Type B pancreatic cell (in vitro differentiated cells): ENCODE measurements at regions not wholly inside any gene's neighbourhood (a gene's known extent, or its start where the extent isn't known, plus 50 kb on each side); places are given as distances from the start of the nearest gene placed in this dataset.
"Not testable (repeated sequence)": the region's sequence is repeated elsewhere in the genome, so short reads cannot be mapped to it uniquely, and the experiment has no call there.

Experiments used
- DNase-seq: peaks from one replicate; pipeline ENCODE4 v3.0.0; 2021; ENCODE audit warnings: mixed read lengths; ENCODE audit not compliant: unreplicated experiment; ENCODE audit errors: extremely low spot score
- H3K27ac Mint-ChIP-seq: 2 replicates; pipeline ENCODE4 v1.8.0; 2021; ENCODE audit warnings: mild to moderate bottlenecking, mixed read lengths
- H3K27me3 Mint-ChIP-seq: 2 replicates; pipeline ENCODE4 v1.8.0; 2021; ENCODE audit warnings: mixed read lengths
- H3K36me3 Mint-ChIP-seq: 2 replicates; pipeline ENCODE4 v1.8.0; 2021; ENCODE audit warnings: mixed read lengths
- H3K4me1 Mint-ChIP-seq: one replicate; pipeline ENCODE4 v1.8.0; 2021; ENCODE audit warnings: mixed read lengths; ENCODE audit not compliant: unreplicated experiment
- H3K4me3 Mint-ChIP-seq: 2 replicates; pipeline ENCODE4 v1.8.0; 2021; ENCODE audit warnings: mild to moderate bottlenecking, mixed read lengths
- H3K9me3 Mint-ChIP-seq: 2 replicates; pipeline ENCODE4 v1.8.0; 2021; ENCODE audit warnings: mixed read lengths
- TF ChIP-seq, protein P1 (sequence below): fragments of 200-600 bp; sonication (generic); conservative IDR thresholded peaks from 2 replicates; pipeline ENCODE4 v1.5.0; 2021; ENCODE audit warnings: antibody characterized with exemption, mild to moderate bottlenecking

DNA sequence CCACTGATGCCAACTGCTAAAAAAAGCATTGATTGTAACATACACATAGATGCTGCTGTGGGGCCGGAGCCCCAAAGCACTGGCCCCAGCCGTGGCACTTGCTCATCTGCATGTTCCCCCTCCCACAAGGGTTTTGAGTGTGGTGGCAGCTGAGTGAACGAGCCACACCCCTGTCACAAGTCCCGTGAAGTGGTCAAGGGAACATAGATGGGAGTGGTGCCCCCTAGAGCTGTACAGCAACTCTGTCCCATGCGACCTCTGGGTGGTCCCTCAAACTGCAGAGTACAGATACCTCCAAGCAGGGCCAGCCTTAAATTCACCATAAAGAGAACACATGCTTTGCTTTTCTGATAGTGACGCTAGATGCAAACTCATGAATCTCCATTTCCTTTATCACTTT is 503.3 kb upstream of the NRP1 start:
- no peak for DNase-seq
- H3K36me3 Mint-ChIP-seq, result no peaks in the 10 kb centered on the region
- TF ChIP-seq, protein P1, sequence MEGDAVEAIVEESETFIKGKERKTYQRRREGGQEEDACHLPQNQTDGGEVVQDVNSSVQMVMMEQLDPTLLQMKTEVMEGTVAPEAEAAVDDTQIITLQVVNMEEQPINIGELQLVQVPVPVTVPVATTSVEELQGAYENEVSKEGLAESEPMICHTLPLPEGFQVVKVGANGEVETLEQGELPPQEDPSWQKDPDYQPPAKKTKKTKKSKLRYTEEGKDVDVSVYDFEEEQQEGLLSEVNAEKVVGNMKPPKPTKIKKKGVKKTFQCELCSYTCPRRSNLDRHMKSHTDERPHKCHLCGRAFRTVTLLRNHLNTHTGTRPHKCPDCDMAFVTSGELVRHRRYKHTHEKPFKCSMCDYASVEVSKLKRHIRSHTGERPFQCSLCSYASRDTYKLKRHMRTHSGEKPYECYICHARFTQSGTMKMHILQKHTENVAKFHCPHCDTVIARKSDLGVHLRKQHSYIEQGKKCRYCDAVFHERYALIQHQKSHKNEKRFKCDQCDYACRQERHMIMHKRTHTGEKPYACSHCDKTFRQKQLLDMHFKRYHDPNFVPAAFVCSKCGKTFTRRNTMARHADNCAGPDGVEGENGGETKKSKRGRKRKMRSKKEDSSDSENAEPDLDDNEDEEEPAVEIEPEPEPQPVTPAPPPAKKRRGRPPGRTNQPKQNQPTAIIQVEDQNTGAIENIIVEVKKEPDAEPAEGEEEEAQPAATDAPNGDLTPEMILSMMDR, result no peak
- no peak overlapping the region for H3K4me3 Mint-ChIP-seq
- H3K4me1 Mint-ChIP-seq, result no peaks in the 10 kb centered on the region
- no peak overlapping the region for H3K27ac Mint-ChIP-seq
- H3K9me3 Mint-ChIP-seq, result no peaks in the 10 kb centered on the region
- no peaks in the 10 kb centered on the region for H3K27me3 Mint-ChIP-seq

DNA sequence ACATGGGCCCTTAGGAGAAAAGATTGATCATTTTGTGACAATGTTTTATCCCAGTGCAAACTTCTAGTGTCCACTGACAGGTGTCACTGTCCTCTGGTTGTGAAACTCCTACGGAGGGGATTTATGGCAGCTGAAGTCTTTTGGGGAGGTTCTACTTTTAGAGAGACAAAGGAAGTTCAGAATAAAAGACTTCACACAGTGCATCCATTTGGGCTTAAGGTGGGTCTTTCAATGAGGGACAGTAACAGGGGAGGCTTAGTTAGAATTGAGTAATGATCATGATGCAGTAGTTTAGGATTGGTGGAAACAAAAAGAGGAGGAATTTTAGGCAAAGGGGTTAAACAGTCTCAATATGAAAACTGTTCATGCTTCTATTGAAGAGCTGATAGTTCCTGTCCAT is 501.1 kb upstream of the NRP1 start:
- Mint-ChIP-seq H3K4me3 (no peak overlapping the region), H3K27ac (no peak overlapping the region), H3K4me1 (peaks cover 10% of the 10 kb centered on the region), H3K36me3 (no peaks in the 10 kb centered on the region), H3K9me3 (no peaks in the 10 kb centered on the region), H3K27me3 (no peaks in the 10 kb centered on the region)
- DNase-seq, result no peak
- TF ChIP-seq, protein P1, result no peak

DNA sequence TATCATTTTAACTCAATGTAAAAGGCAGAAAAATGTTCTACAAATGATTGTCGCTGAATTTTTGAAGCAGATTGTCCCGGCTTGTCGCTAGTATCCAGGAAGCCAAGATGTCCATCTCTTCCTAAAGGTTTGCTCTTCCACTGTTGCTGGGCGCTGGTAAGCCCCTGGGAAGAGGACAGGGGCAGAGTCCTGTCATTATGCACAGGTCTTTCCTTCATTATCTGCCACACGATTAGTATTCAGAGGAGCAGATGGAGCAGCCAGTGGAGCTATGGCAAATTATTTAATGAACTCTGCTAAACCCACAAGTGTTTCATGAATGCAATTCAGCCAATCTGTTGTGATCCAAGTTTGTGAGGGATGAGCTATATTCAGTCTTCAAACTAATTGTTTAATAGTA is 499.1 kb upstream of the NRP1 start:
- no peak overlapping the region for H3K27ac Mint-ChIP-seq
- no peaks in the 10 kb centered on the region for H3K36me3 Mint-ChIP-seq
- H3K27me3 Mint-ChIP-seq, result no peaks in the 10 kb centered on the region
- TF ChIP-seq, protein P1, result no peak
- H3K9me3 Mint-ChIP-seq, result peaks cover 5% of the 10 kb centered on the region
- H3K4me3 Mint-ChIP-seq, result no peak overlapping the region
- H3K4me1 Mint-ChIP-seq, result peaks cover 10% of the 10 kb centered on the region
- no peak for DNase-seq

DNA sequence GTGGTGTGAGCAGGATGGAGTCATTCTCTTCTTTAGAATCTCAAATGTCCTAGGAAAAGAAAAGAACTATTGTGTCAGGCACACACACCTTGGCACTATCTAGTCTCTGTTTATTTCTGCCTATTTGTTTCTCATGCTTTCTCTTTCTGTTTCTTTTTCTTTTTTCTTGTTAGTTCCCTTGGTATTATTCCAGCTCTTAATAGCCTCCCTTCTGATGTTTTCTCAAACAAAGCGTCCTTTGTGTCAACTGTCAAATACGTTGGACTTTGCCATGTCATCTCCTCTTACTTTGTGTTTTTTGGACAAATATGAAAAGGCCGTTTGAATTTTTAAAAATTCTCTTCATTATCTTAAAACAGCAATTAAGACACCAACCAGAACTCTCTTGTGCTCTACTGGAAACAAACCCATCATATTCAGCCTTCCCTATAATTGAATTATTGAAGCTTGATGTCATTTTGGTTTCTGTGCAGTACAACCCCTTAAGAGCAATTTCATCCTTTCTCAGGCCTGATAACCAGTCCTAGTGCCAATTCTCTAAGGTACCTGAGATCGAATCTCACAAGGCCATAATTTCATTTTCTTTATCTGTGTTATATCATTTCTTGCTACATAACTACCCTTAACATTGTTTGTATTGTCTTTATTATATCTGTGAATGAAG is 497.8 kb upstream of the NRP1 start:
- Mint-ChIP-seq H3K27me3 (no peaks in the 10 kb centered on the region), H3K27ac (no peak overlapping the region), H3K4me3 (no peak overlapping the region), H3K4me1 (peaks cover 10% of the 10 kb centered on the region), H3K9me3 (peaks cover 5% of the 10 kb centered on the region), H3K36me3 (no peaks in the 10 kb centered on the region)
- no peak for DNase-seq
- TF ChIP-seq, protein P1, result no peak

DNA sequence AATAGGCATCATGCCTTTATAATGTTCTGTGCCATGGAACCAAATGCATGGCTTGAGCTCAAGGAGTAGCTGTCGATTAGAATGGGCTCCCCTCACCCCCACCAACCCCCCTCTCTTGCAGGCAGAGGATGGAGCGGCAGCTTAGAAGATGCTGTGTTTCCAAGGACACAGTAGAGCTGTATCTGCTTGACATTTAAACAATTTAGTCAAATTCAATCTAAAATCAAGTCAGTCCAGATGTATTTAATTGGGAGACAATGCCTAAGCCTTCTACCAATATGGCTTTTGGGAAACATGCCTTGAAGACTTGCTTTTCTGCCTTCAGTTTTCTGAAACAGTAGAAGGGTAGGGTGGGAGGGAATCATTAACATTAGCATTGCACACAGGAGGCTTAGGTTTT is 497.1 kb upstream of the NRP1 start:
- Mint-ChIP-seq H3K27ac (no peak overlapping the region), H3K27me3 (no peaks in the 10 kb centered on the region), H3K4me3 (no peak overlapping the region), H3K36me3 (no peaks in the 10 kb centered on the region), H3K9me3 (peaks cover 5% of the 10 kb centered on the region), H3K4me1 (peaks cover 10% of the 10 kb centered on the region)
- TF ChIP-seq, protein P1, result no peak
- no peak for DNase-seq

DNA sequence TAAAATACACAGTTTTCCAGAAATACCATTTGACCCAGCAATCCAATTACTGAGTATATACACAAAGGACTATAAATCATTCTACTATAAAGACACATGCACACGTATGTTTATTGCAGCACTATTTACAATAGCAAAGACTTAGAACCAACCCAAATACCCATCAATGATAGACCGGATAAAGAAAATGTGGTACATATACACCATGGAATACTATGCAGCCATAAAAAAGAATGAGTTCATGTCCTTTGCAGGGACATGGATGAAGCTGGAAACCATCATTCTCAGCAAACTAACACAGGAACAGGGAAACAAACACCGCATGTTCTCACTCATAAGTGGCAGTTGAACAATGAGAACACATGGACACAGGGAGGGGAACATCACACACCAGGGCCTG is 495.4 kb upstream of the NRP1 start:
- H3K27ac Mint-ChIP-seq, H3K36me3 Mint-ChIP-seq, H3K27me3 Mint-ChIP-seq, DNase-seq, H3K4me3 Mint-ChIP-seq, H3K9me3 Mint-ChIP-seq: not testable (repeated sequence)
- H3K4me1 Mint-ChIP-seq, result peaks cover 12% of the 10 kb centered on the region
